GM12864 (cell line): ENCODE measurements at regions not wholly inside any gene's neighbourhood (a gene's known extent, or its start where the extent isn't known, plus 50 kb on each side); places are given as distances from the start of the nearest gene placed in this dataset.

ENCODE experiments used
- DNase-seq: peaks from one replicate; pipeline ENCODE4 v3.0.0-alpha.2; 2011; ENCODE audit warnings: low read depth
- H3K4me3 ChIP-seq: 2 replicates; pipeline ENCODE4 v1.5.1; 2011; ENCODE audit warnings: mild to moderate bottlenecking, low read depth, low read length, control low read depth
- TF ChIP-seq, protein P1 (sequence below): IDR thresholded peaks from 2 replicates; pipeline ENCODE4 v1.5.1; 2011; ENCODE audit warnings: low read depth, mild to moderate bottlenecking, moderate library complexity, low read length, control low read depth, inconsistent platforms; ENCODE audit errors: missing control alignments

DNA sequence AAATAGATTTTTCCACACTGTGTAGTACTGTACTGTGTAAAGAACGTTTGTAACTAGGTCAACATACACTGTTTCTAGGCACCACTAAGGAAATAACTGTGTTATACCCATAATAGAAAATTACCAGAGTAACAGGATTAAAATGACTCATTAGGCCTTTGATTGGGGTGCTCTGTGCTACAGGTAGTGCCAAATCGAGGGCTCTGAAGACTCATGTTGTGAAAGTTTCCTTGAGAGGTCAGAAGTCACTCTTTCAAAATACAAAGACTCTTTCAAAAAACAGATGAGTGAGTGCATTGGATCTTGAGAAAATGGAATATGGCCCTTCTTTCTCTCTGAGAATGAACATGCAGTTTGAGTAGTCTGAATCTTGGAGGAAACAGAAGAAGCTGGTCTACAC lies 143.0 kb downstream of the MRPL39 start:
- DNase-seq = no peak
- TF ChIP-seq, protein P1, sequence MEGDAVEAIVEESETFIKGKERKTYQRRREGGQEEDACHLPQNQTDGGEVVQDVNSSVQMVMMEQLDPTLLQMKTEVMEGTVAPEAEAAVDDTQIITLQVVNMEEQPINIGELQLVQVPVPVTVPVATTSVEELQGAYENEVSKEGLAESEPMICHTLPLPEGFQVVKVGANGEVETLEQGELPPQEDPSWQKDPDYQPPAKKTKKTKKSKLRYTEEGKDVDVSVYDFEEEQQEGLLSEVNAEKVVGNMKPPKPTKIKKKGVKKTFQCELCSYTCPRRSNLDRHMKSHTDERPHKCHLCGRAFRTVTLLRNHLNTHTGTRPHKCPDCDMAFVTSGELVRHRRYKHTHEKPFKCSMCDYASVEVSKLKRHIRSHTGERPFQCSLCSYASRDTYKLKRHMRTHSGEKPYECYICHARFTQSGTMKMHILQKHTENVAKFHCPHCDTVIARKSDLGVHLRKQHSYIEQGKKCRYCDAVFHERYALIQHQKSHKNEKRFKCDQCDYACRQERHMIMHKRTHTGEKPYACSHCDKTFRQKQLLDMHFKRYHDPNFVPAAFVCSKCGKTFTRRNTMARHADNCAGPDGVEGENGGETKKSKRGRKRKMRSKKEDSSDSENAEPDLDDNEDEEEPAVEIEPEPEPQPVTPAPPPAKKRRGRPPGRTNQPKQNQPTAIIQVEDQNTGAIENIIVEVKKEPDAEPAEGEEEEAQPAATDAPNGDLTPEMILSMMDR = no peak
- H3K4me3 ChIP-seq = no peak overlapping the region

DNA sequence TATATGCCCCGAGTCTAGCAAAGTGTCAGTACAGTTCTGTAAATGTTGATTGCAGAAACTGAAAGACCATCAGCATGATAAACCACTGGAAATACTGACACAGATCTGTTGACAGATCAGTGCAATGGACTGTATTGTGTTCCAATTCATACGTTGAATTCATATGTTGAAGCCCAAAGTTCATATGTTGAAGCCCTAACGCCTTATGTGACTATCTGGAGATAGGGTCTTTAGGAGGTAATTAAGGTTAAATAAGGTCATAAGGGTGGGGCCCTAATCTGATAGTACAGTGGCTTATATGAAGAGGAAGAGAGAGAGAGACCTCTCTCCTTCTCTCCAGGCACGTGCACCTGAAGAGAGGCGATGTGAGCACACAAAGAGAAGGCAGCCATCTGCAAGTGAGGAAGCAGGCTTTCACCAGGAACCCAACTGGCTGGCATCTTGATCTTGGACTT lies 144.7 kb downstream of the MRPL39 start:
- peak overlapping the region; percentile 26 for H3K4me3 ChIP-seq
- TF ChIP-seq, protein P1 = no peak
- peak; percentile 53 for DNase-seq

DNA sequence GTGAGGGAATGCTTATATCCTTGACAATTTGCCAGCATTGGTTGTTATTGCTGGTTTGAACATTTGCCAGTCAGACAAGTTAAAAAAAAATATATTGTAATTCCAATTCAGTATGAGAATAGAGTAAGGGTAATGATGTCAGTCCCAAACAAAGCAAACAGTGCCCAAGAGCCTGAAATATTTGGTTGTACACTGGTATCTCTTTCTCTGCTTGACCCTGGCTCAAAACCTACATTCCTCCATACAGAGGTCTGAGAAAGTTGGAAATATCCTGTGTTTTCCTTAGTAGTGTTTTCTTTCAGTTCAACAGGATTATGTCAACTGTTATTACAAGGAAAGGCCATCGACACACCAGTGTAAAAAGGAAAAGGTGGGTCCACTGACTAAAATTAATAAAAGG lies 145.6 kb downstream of the MRPL39 start:
- DNase-seq = no peak
- TF ChIP-seq, protein P1 = no peak
- H3K4me3 ChIP-seq = no peak overlapping the region

DNA sequence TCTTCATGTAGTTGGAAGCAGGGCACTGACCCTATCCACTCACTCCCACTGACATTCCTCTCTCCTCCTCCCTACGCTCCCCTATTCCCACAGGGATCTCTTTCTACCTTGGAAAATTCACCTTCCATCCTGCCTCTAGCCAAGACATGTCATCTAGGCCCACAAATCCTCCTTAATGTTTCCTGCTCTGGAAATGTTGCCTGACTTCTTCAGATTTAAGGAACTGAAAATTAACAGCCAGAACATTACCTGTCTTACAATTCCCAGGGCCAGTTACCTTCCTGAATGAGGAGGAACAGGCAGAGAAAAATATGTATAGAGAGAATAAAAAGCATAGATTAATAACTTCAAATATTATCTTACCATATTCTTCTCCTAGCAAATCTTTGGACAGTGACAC lies 147.3 kb downstream of the MRPL39 start:
- DNase-seq = no peak
- TF ChIP-seq, protein P1 = no peak
- H3K4me3 ChIP-seq = no peak overlapping the region

DNA sequence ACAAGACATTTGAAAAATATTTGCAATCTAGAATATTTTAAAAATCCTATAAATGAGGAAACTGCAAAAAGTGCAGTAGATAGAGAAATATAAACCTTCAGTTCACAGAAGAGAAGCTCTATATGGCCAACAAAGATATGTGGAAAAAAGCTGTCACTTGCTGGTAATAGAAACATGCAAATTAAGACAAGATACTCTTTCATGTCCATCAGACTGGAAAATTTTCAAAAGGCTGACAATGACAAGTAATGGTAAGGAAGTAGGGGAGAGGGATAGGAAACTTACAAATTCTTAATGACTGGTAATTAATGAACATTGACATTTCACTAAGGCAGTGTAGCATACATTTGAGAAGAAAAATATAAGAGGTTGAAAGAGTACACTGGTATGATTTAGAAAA lies 147.9 kb downstream of the MRPL39 start:
- no peak overlapping the region for H3K4me3 ChIP-seq
- TF ChIP-seq, protein P1 = no peak
- DNase-seq = no peak

DNA sequence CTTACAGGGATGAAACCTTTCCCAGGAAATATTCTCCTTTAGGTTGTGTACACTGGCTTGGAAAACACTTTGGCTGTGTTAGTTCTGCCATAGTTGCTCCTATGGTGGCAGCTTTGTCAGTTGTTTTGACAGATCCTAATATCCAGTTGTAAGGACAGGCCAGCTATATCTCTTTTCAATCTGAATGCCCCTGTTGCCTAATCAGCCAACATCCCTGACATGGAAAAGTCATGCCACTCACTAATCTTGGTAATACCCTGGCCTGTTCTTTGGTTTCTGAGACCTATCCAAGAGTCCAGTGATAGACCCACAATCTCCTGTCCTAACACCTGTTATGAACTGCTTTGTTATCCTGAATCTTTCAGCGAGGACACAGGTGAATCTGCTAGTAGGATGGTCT lies 148.8 kb downstream of the MRPL39 start:
- TF ChIP-seq, protein P1 = no peak
- H3K4me3 ChIP-seq = no peak overlapping the region
- DNase-seq = no peak

DNA sequence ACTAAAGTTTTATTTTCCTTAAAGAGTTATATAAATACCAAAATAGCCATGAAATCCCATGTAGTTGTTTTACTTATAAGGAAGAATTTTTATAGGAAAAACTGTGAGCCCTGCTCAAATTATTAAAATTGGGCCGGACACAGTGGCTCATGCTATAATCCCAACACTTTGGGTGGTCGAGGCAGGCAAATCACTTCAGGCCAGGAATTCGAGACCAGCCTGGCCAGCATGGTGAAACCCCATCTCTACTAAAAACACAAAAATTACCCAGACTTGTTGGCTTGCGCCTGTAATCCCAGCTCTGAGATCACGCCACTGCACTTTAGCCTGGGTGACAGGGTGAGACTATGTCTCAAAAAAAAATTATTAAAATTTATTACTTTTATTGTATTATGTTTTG lies 149.3 kb downstream of the MRPL39 start:
- no peak for DNase-seq

More for the DNA sequence above, 149.3 kb downstream of the MRPL39 start:
- no peak overlapping the region for H3K4me3 ChIP-seq
- TF ChIP-seq, protein P1 = no peak
